Daoy (cell line): ENCODE measurements at regions not wholly inside any gene's neighbourhood (a gene's known extent, or its start where the extent isn't known, plus 50 kb on each side); places are given as distances from the start of the nearest gene placed in this dataset.

Source experiments
- DNase-seq: peaks from one replicate; pipeline ENCODE4 v3.0.0-alpha.2; 2015; ENCODE audit warnings: low read depth

GRCh38 chr13:72448082-72448481 is 279.3 kb downstream of the MZT1 start:
- no peak for DNase-seq

GRCh38 chr13:72444999-72445398 is 282.4 kb downstream of the MZT1 start:
- DNase-seq = no peak

- no peak for DNase-seq
These were observed 290.0 kb downstream of the MZT1 start for GRCh38 chr13:72437458-72437857.

GRCh38 chr13:72435251-72435650 is 292.2 kb downstream of the MZT1 start:
- DNase-seq = no peak

- DNase-seq = no peak
These were observed 295.3 kb downstream of the MZT1 start for GRCh38 chr13:72431981-72432682.

GRCh38 chr13:72430923-72431322 is 296.5 kb downstream of the MZT1 start:
- no peak for DNase-seq

- DNase-seq = no peak
These were observed 299.5 kb downstream of the MZT1 start for GRCh38 chr13:72427757-72428528.

- no peak for DNase-seq
These were observed 303.4 kb downstream of the MZT1 start for GRCh38 chr13:72424059-72424458.

- no peak for DNase-seq
These were observed 311.6 kb downstream of the MZT1 start for GRCh38 chr13:72415817-72416216.

- no peak for DNase-seq
These were observed 314.9 kb downstream of the MZT1 start for GRCh38 chr13:72412481-72412880.

GRCh38 chr13:72405441-72405840 is 322.0 kb downstream of the MZT1 start:
- no peak for DNase-seq

GRCh38 chr13:72403396-72404010 is 323.9 kb downstream of the MZT1 start:
- no peak for DNase-seq

GRCh38 chr13:72400856-72401255 is 326.6 kb downstream of the MZT1 start:
- DNase-seq = no peak

GRCh38 chr13:72399351-72399750 is 328.1 kb downstream of the MZT1 start:
- DNase-seq = no peak

- DNase-seq = no peak
These were observed 330.2 kb downstream of the MZT1 start for GRCh38 chr13:72397265-72397664.

- DNase-seq = no peak
These were observed 336.5 kb downstream of the MZT1 start for GRCh38 chr13:72390909-72391308.

GRCh38 chr13:72386138-72386684 is 341.2 kb downstream of the MZT1 start:
- DNase-seq = no peak

- DNase-seq = no peak
These were observed 342.6 kb downstream of the MZT1 start for GRCh38 chr13:72384879-72385278.

GRCh38 chr13:72384186-72384823 is 343.1 kb downstream of the MZT1 start:
- no peak for DNase-seq

GRCh38 chr13:72383646-72384045 is 343.8 kb downstream of the MZT1 start:
- no peak for DNase-seq

- DNase-seq = no peak
These were observed 347.8 kb downstream of the MZT1 start for GRCh38 chr13:72379581-72379980.

GRCh38 chr13:72368031-72368430 is 359.4 kb downstream of the MZT1 start:
- no peak for DNase-seq
